ENCODE measurements at regions not wholly inside any gene's neighbourhood (a gene's known extent, or its start where the extent isn't known, plus 50 kb on each side); places are given as distances from the start of the nearest gene placed in this dataset.

DNA sequence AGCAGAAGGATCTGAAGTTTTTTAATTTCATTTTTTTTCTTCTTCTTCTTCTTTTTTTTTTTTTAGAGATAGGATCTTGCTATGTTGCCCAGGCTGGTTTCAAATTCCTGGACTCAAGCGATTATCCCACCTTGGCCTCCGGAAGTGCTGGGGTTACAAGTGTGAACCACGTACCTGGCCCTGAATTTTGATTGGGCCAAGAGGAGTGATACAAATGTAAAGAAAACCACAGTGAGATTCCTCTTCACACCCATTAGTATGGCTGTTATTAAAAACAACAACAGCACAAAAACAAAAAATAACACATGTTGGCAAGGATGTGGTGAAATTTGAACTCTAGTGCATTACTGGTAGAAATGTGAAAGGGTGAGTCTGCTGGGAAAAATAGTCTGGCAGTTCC, 79.1 kb downstream of the KLF4 start (continued):
- TF ChIP-seq, protein P1, sequence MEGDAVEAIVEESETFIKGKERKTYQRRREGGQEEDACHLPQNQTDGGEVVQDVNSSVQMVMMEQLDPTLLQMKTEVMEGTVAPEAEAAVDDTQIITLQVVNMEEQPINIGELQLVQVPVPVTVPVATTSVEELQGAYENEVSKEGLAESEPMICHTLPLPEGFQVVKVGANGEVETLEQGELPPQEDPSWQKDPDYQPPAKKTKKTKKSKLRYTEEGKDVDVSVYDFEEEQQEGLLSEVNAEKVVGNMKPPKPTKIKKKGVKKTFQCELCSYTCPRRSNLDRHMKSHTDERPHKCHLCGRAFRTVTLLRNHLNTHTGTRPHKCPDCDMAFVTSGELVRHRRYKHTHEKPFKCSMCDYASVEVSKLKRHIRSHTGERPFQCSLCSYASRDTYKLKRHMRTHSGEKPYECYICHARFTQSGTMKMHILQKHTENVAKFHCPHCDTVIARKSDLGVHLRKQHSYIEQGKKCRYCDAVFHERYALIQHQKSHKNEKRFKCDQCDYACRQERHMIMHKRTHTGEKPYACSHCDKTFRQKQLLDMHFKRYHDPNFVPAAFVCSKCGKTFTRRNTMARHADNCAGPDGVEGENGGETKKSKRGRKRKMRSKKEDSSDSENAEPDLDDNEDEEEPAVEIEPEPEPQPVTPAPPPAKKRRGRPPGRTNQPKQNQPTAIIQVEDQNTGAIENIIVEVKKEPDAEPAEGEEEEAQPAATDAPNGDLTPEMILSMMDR (IDR thresholded peaks at IDR 0.05): no peak
- TF ChIP-seq, protein P2, sequence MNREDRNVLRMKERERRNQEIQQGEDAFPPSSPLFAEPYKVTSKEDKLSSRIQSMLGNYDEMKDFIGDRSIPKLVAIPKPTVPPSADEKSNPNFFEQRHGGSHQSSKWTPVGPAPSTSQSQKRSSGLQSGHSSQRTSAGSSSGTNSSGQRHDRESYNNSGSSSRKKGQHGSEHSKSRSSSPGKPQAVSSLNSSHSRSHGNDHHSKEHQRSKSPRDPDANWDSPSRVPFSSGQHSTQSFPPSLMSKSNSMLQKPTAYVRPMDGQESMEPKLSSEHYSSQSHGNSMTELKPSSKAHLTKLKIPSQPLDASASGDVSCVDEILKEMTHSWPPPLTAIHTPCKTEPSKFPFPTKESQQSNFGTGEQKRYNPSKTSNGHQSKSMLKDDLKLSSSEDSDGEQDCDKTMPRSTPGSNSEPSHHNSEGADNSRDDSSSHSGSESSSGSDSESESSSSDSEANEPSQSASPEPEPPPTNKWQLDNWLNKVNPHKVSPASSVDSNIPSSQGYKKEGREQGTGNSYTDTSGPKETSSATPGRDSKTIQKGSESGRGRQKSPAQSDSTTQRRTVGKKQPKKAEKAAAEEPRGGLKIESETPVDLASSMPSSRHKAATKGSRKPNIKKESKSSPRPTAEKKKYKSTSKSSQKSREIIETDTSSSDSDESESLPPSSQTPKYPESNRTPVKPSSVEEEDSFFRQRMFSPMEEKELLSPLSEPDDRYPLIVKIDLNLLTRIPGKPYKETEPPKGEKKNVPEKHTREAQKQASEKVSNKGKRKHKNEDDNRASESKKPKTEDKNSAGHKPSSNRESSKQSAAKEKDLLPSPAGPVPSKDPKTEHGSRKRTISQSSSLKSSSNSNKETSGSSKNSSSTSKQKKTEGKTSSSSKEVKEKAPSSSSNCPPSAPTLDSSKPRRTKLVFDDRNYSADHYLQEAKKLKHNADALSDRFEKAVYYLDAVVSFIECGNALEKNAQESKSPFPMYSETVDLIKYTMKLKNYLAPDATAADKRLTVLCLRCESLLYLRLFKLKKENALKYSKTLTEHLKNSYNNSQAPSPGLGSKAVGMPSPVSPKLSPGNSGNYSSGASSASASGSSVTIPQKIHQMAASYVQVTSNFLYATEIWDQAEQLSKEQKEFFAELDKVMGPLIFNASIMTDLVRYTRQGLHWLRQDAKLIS (CRISPR knock-in tag; IDR thresholded peaks at IDR 0.05; ENCODE audit: borderline replicate concordance): no peak
- TF ChIP-seq ZBTB21 (CRISPR knock-in tag; IDR thresholded peaks at IDR 0.05; ENCODE audit: borderline replicate concordance) (no peak), OVOL2 (CRISPR knock-in tag; IDR thresholded peaks at IDR 0.05; ENCODE audit: borderline replicate concordance) (no peak)
- TF ChIP-seq, protein P3, sequence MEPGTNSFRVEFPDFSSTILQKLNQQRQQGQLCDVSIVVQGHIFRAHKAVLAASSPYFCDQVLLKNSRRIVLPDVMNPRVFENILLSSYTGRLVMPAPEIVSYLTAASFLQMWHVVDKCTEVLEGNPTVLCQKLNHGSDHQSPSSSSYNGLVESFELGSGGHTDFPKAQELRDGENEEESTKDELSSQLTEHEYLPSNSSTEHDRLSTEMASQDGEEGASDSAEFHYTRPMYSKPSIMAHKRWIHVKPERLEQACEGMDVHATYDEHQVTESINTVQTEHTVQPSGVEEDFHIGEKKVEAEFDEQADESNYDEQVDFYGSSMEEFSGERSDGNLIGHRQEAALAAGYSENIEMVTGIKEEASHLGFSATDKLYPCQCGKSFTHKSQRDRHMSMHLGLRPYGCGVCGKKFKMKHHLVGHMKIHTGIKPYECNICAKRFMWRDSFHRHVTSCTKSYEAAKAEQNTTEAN (CRISPR knock-in tag; IDR thresholded peaks at IDR 0.05): no peak
- TF ChIP-seq, protein P4, sequence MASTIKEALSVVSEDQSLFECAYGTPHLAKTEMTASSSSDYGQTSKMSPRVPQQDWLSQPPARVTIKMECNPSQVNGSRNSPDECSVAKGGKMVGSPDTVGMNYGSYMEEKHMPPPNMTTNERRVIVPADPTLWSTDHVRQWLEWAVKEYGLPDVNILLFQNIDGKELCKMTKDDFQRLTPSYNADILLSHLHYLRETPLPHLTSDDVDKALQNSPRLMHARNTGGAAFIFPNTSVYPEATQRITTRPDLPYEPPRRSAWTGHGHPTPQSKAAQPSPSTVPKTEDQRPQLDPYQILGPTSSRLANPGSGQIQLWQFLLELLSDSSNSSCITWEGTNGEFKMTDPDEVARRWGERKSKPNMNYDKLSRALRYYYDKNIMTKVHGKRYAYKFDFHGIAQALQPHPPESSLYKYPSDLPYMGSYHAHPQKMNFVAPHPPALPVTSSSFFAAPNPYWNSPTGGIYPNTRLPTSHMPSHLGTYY (CRISPR knock-in tag; IDR thresholded peaks at IDR 0.05): no peak
- TF ChIP-seq, protein P5, sequence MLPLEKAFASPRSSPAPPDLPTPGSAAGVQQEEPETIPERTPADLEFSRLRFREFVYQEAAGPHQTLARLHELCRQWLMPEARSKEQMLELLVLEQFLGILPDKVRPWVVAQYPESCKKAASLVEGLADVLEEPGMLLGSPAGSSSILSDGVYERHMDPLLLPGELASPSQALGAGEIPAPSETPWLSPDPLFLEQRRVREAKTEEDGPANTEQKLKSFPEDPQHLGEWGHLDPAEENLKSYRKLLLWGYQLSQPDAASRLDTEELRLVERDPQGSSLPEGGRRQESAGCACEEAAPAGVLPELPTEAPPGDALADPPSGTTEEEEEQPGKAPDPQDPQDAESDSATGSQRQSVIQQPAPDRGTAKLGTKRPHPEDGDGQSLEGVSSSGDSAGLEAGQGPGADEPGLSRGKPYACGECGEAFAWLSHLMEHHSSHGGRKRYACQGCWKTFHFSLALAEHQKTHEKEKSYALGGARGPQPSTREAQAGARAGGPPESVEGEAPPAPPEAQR (CRISPR knock-in tag; IDR thresholded peaks at IDR 0.05): no peak
- TF ChIP-seq, protein P6, sequence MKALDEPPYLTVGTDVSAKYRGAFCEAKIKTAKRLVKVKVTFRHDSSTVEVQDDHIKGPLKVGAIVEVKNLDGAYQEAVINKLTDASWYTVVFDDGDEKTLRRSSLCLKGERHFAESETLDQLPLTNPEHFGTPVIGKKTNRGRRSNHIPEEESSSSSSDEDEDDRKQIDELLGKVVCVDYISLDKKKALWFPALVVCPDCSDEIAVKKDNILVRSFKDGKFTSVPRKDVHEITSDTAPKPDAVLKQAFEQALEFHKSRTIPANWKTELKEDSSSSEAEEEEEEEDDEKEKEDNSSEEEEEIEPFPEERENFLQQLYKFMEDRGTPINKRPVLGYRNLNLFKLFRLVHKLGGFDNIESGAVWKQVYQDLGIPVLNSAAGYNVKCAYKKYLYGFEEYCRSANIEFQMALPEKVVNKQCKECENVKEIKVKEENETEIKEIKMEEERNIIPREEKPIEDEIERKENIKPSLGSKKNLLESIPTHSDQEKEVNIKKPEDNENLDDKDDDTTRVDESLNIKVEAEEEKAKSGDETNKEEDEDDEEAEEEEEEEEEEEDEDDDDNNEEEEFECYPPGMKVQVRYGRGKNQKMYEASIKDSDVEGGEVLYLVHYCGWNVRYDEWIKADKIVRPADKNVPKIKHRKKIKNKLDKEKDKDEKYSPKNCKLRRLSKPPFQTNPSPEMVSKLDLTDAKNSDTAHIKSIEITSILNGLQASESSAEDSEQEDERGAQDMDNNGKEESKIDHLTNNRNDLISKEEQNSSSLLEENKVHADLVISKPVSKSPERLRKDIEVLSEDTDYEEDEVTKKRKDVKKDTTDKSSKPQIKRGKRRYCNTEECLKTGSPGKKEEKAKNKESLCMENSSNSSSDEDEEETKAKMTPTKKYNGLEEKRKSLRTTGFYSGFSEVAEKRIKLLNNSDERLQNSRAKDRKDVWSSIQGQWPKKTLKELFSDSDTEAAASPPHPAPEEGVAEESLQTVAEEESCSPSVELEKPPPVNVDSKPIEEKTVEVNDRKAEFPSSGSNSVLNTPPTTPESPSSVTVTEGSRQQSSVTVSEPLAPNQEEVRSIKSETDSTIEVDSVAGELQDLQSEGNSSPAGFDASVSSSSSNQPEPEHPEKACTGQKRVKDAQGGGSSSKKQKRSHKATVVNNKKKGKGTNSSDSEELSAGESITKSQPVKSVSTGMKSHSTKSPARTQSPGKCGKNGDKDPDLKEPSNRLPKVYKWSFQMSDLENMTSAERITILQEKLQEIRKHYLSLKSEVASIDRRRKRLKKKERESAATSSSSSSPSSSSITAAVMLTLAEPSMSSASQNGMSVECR (CRISPR knock-in tag; IDR thresholded peaks at IDR 0.05; ENCODE audit: borderline replicate concordance): no peak

DNA sequence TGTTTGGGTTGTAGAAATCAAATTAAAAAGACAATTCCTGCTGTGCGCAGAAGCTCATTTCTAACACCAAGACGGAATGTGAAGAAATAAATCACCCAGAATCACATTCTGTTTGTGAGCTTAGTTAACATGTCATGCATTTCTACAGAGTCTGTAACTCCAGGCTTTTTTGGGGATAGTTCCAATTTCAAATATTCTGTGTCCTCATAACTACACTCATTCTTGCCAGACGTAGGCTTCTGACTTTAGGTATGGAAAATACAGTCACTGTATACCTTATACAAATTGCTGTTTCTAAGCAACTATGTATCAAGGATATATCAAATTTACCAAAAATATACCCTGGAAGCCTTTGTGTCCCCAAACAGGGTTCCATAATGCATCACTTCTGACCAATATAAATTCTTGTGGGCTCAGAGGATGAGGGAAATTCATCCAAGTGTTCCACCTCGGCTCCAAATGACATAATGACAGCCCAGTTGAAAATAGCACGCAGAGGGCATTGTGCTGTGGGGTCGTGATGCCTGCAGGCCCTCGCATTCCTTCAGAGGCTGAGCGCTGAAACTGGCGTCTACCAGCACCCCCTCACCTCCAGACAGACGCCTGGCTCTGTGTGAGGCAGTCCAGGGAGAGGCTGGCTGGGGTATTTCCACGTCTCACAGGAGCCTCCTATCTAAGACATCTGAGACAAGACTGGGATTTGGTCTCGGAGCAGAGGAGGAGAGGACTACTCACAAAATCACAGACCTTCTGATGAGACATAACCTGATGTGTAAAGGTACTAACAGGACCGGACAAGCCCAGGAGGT, 79.8 kb downstream of the KLF4 start:
- Mint-ChIP-seq H3K9me3 (no peaks in the 10 kb centered on the region), H3K27me3 (ENCODE audit: low read depth) (no peaks in the 10 kb centered on the region), H3K36me3 (no peaks in the 10 kb centered on the region), H3K4me3 (no peak overlapping the region), H3K27ac (no peak overlapping the region), H3K4me1 (no peaks in the 10 kb centered on the region)
- TF ChIP-seq RELA (CRISPR knock-in tag; IDR thresholded peaks at IDR 0.05; ENCODE audit: borderline replicate concordance) (no peak), ZNF121 (CRISPR knock-in tag; IDR thresholded peaks at IDR 0.05) (no peak)
- TF ChIP-seq, protein P7, sequence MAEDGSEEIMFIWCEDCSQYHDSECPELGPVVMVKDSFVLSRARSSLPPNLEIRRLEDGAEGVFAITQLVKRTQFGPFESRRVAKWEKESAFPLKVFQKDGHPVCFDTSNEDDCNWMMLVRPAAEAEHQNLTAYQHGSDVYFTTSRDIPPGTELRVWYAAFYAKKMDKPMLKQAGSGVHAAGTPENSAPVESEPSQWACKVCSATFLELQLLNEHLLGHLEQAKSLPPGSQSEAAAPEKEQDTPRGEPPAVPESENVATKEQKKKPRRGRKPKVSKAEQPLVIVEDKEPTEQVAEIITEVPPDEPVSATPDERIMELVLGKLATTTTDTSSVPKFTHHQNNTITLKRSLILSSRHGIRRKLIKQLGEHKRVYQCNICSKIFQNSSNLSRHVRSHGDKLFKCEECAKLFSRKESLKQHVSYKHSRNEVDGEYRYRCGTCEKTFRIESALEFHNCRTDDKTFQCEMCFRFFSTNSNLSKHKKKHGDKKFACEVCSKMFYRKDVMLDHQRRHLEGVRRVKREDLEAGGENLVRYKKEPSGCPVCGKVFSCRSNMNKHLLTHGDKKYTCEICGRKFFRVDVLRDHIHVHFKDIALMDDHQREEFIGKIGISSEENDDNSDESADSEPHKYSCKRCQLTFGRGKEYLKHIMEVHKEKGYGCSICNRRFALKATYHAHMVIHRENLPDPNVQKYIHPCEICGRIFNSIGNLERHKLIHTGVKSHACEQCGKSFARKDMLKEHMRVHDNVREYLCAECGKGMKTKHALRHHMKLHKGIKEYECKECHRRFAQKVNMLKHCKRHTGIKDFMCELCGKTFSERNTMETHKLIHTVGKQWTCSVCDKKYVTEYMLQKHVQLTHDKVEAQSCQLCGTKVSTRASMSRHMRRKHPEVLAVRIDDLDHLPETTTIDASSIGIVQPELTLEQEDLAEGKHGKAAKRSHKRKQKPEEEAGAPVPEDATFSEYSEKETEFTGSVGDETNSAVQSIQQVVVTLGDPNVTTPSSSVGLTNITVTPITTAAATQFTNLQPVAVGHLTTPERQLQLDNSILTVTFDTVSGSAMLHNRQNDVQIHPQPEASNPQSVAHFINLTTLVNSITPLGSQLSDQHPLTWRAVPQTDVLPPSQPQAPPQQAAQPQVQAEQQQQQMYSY (CRISPR knock-in tag; IDR thresholded peaks at IDR 0.05): no peak
- POLR2A ChIA-PET: no interaction called here
- CTCF ChIA-PET: no interaction called here
- ATAC-seq: no peak
- no peak for DNase-seq (ENCODE audit: low spot score)

All from WTC11 (cell line).